ENCODE measurements at regions not wholly inside any gene's neighbourhood (a gene's known extent, or its start where the extent isn't known, plus 50 kb on each side); places are given as distances from the start of the nearest gene placed in this dataset.
"Not testable (repeated sequence)": the region's sequence is repeated elsewhere in the genome, so short reads cannot be mapped to it uniquely, and the experiment has no call there.

- no peak for DNase-seq
Observed at GRCh38 chr3:8020047-8020841, 481.4 kb upstream of the LMCD1 start.

DNA sequence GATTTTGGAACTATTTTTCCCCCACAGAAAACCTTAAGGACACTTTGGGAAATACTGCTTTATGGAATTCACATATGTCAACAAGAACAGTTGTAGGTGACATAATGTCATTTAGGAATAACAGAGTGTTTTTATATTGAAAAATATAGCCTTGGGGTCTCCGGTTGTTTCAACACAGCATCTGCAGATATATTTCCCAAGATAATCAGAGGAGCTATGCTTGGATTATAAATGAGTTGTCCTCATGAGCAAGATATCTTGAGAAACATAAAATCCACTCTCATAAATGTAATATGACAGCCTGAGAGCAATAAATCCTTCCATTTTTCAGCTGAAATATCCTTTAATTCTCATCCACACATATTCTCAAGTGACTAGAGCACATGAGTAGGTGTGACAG lies 473.7 kb upstream of the LMCD1 start:
- no peak for DNase-seq

GRCh38 chr3:8050283-8050682 lies 451.3 kb upstream of the LMCD1 start:
- DNase-seq, result no peak

DNA sequence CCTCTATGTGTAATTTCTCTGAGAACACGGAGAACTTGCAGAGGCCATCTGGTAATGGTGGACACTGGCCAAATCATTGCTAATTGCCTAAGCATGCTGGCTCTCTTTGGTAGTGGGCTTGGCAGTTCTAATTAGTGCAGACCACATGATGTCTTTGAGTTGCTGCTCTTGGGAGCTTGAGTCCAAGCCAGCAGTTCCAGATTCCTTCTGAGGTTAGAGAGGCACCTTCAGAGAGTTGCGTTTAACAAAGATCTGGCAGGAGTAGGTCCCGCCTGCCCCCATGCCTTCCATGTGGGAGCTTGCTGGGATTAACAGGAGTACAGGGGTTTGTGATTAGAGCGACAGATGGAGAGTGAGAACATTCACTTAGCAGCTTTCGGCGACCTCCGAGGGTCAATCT lies 449.0 kb upstream of the LMCD1 start:
- no peak for DNase-seq

DNA sequence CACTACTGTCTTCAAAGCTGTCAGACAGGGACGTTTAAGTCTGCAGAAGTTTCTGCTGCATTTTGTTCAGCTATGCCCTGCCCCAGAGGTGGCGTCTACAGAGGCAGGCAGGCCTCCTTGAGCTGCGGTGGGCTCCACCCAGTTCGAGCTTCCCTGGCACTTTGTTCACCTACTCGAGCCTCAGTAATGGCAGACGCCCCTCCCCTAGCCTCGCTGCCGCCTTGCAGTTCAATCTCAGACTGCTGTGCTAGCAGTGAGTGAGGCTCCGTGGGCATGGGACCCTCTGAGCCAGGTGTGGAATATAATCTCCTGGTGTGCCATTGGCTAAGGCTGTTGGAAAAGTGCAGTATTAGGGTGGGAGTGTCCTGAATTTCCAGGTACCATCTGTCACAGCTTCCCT lies 433.5 kb upstream of the LMCD1 start:
- DNase-seq, result not testable (repeated sequence)

DNA sequence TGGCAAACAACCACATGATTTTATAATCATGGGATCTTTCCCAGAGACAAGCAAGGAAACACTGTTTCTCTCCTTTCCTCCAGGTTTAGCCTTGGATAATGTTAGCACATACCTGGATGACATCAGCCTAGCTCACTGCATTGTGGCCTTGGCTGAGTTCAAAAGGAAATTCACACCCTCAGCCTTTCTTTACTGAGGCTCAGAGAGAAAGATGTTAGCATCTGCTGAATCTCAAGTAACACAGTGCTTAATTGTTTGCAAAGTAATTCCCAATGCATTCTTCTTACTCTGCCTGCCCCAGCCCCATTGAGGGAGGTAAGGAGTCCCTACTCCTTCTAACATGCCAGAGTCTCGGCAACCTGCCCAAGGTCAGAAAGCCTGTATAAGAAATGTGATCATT lies 432.2 kb upstream of the LMCD1 start:
- no peak for DNase-seq

GRCh38 chr3:8070011-8070410 lies 431.6 kb upstream of the LMCD1 start:
- DNase-seq, result no peak

- DNase-seq, result not testable (repeated sequence)
Observed at GRCh38 chr3:8074740-8075139, 426.9 kb upstream of the LMCD1 start.

DNA sequence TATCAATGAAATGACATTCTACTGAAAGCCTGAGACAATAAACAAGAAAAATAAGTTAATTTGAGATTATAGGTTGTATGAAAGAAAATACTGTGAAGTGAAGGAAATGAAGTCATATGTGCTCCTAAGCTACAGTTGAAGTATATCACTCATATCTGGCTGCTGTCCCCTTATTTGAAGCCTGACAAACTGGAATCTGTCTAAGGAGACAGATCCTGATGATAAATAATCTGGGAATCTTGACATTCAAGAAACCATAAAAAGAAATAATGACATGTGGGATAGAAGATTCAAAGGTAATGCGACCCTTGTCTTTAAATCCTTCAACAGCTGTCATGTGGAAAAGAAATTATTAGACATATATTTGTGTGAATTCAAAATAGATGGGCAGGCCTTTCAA lies 424.5 kb upstream of the LMCD1 start:
- DNase-seq, result no peak

- DNase-seq, result no peak
Observed at GRCh38 chr3:8080464-8080863, 421.2 kb upstream of the LMCD1 start.

DNA sequence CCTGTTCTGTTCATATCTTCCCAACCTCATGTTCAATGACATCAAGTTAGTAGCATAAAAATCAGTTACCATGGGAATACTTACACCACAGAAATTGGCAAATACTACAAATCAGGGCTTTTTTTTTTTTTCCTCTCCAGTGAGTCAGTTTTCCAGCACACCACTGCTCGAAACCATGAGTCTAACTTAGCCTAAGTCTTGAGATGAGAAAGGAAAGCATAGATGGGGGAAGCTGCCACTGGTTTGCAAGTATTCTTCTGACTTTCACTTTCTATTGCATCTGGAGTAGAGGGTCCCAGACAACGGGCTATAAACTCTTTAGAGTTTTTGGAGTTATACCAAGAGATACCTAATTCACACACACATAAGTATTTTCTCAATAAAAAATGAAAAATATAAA lies 416.1 kb upstream of the LMCD1 start:
- DNase-seq, result no peak

GRCh38 chr3:8087951-8088350 lies 413.7 kb upstream of the LMCD1 start:
- no peak for DNase-seq

GRCh38 chr3:8094415-8094814 lies 407.2 kb upstream of the LMCD1 start:
- DNase-seq, result no peak

- no peak for DNase-seq
Observed at GRCh38 chr3:8095724-8096123, 405.9 kb upstream of the LMCD1 start.

- DNase-seq, result no peak
Observed at GRCh38 chr3:8097690-8098089, 403.9 kb upstream of the LMCD1 start.

DNA sequence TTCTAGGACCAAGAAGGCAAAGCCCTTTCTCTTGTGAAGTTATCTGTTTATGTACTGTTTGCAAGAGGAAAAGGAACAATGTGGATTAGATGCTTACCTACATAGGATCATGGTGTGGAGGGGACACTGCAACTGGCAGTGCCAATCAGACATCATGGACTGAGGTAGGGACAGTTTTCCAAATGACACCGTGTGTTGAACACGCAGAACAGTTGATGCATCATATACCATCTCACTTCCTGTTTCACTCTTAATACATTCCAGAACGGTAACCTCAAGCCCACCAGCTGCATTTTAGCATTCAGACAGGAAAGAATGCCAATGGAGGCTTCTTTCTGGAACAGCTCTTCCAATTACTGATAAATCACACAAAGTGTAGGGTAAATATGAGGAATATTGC lies 397.7 kb upstream of the LMCD1 start:
- DNase-seq, result no peak

GRCh38 chr3:8106921-8107320 lies 394.7 kb upstream of the LMCD1 start:
- DNase-seq, result no peak

DNA sequence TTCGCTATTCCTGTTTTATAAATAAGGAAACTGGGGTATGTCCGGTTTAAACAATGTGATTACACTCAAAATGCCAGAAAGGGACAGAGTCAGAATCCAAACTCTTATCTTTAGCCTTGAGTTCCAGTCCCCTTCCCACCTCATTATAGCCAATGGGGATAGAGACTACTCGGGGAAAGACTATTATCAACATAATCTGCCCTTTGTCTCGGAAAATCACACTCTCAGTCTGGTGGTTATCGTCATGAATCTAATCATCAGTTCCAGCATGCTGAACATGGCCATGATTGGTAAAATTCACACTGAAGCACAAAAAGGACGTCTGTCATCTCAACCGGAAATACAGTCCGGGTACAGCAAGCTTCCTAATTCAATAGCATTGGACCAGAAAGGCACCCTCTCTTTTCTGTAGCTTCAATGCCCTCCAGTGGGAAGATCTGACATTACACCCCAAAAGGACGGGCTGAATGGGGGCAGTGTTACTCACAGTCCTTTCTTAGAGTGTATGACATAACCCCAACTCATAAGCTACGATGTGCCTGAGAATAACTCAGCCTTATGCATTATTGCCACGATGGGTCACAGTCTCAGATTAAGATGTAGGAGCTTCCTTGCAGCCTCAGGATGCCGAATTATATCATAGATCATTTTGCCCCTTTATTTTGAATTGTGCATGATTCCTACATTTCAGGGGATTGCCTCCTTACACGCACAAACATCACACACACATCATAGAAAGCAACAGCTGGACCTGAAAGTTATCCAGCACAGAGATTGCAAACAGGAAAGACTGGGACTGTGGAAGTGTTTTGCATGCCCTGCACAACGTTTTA lies 390.4 kb upstream of the LMCD1 start:
- peak; percentile 5 to 70 for DNase-seq

DNA sequence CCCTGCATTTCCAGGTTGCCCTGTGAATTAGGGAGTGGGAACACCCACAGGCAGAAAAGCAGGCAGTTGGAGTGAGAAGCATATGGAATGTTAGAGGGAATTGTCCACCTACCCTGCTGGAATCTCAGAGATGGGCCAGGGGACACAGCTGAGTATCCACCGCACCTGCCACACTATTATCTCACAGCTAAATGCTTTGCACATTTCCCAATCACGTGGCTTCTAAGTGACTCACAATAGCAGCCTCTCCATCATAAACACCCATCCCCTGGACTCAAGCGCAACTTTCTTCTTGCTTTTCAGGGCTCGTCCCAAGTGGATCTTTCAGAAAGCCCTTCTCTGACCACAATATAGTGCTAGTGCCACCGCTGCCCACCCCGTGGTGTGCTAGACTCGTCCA lies 389.0 kb upstream of the LMCD1 start:
- DNase-seq, result no peak

DNA sequence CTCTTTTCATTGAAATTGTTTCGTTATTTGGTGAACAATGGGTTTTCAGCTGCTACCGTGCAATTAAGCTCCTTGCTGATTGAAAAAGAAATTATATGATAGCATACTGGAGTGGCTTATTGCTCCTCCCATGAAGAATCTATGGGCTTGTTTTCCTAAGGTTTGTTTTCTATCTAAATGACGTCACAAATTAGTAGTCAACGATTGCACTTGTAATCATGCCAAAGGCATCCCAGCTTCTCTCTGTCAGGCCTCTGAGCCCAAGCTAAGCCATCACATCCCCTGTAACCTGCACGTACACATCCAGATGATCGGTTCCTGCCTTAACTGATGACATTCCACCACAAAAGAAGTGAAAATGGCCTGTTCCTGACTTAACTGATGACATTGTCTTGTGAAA lies 388.0 kb upstream of the LMCD1 start:
- no peak for DNase-seq

- no peak for DNase-seq
Observed at GRCh38 chr3:8128686-8129085, 372.9 kb upstream of the LMCD1 start.

GRCh38 chr3:8136553-8136952 lies 365.1 kb upstream of the LMCD1 start:
- DNase-seq, result no peak

- no peak for DNase-seq
Observed at GRCh38 chr3:8143186-8143585, 358.4 kb upstream of the LMCD1 start.

DNA sequence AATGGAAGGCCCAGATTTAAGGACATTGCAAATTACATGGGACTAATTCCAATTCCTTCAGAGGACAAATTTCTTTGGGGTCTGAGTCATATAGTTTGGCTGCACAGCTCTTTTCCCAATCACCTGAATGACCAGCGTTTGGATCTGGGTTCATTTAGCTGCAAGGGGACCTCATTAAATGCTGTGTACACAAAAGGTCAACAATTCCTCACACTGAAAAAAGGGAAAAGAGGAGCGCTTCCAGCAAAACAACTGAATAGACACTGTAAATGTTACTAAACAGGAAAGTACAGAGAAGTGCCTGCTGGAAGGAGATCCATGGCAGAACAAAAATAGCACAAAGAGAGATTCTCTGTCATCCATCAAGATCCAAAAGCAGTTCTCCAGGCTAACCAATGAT lies 356.0 kb upstream of the LMCD1 start:
- no peak for DNase-seq
